Skeletal muscle tissue (tissue), 3 donors: ENCODE measurements at regions not wholly inside any gene's neighbourhood (a gene's known extent, or its start where the extent isn't known, plus 50 kb on each side); places are given as distances from the start of the nearest gene placed in this dataset.

Experiments
- H3K27ac ChIP-seq: one replicate; pipeline ENCODE4 v1.7.0; 2013; ENCODE audit warnings: mild to moderate bottlenecking, low read depth, low read length, inconsistent platforms
- H3K27me3 ChIP-seq, 3 donors: one replicate each; pipeline ENCODE4 v1.7.0; 2013; ENCODE audit warnings: low read length in 3 of 3; ENCODE audit not compliant: control insufficient read depth in 3 of 3, insufficient read depth in 3 of 3
- H3K36me3 ChIP-seq, 3 donors: one replicate each; pipeline ENCODE4 v1.7.0; 2013; ENCODE audit warnings: low read length in 3 of 3; ENCODE audit not compliant: control insufficient read depth in 3 of 3, insufficient read depth in 3 of 3
- H3K4me1 ChIP-seq, 3 donors: one replicate each; pipeline ENCODE4 v1.7.0; 2013; ENCODE audit warnings: low read length in 3 of 3, mild to moderate bottlenecking in 3 of 3; ENCODE audit not compliant: control insufficient read depth in 3 of 3, insufficient read depth in 3 of 3
- H3K4me3 ChIP-seq, 3 donors: one replicate each; pipeline ENCODE4 v1.7.0; 2013; ENCODE audit warnings: low read length in 3 of 3
- H3K9ac ChIP-seq, 3 donors: one replicate each; pipeline ENCODE4 v1.7.0; 2013; ENCODE audit warnings: low read length in 3 of 3, mild to moderate bottlenecking in 3 of 3, moderate library complexity in 2 of 3, low read depth in 1 of 3
- H3K9me3 ChIP-seq, 3 donors: one replicate each; pipeline ENCODE4 v1.7.0; 2013; ENCODE audit warnings: low read length in 3 of 3; ENCODE audit not compliant: control insufficient read depth in 3 of 3
- donor health status: Osteomylitis.

DNA sequence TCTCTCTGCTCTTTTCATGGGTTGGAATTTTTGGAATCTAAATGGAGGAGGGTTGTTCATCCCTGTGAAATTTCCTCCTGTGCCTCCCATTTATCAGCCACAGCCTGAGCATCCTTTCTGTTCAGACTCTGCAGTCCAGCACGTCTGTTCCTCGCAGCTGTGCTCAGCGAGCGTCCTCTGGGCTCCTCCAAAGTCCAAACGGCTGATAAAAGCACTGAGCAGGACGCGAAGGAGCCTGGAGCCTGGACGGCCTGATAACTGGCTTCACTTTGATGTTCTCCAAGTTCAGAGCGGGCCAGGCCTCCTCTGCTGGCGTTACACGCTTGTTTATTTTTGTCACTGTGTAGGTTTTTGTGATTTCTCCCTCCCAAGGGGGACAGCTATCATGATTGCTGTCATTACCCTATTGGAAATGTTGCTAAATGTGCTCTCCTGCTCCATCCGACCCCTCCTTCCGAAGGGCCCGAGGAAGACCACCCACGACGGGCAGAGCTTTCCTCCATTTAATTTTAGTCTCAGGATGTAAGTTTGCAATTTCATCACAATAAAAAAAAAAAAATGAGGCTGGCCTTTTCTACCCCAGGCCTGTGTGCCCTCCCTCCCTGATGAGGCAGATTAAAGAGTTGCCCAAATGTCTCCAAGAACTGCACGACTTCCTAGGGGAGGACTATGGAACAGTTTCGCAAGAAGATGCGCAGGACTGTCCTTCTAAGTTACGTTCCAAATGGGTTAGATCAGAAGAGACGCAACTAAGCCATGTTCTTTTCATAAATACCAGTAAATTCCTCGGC, 290.5 kb upstream of the FOXF1 start:
- H3K9ac ChIP-seq = no peak overlapping the region
- peaks cover 40 to 62% (median 46%) of the 10 kb centered on the region in 3 donors for H3K27me3 ChIP-seq
- no peaks in the 10 kb centered on the region for H3K36me3 ChIP-seq
- no peak overlapping the region for H3K4me3 ChIP-seq
- H3K4me1 ChIP-seq = peaks cover 0 to 4% (median 4%) of the 10 kb centered on the region in 3 donors
- H3K9me3 ChIP-seq = no peaks in the 10 kb centered on the region
- no peak overlapping the region for H3K27ac ChIP-seq

DNA sequence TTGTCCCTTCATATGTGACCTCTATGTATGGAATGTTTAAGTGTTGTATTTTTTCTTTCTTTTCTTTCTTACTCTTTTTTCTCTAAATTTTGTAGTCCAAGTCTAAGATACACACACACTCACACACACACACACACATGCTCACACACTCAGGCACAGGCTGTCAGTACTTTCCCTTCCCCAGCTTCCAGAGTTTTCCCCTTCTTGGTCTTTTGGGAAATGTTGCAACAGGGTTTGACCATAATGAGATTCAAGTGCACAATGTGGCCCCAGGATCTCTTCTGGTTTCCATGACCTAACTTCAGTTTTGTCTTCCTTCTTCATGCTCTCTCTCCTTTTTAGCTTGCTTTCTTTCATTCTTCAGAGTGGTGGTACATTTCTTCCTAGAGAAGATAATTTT, 289.8 kb upstream of the FOXF1 start:
- Histone ChIP-seq H3K4me3 (no peak overlapping the region), H3K27ac (no peak overlapping the region), H3K4me1 (peaks cover 0 to under 1% (median 0%) of the 10 kb centered on the region in 3 donors), H3K9me3 (no peaks in the 10 kb centered on the region), H3K9ac (no peak overlapping the region), H3K27me3 (peaks cover 35 to 56% (median 49%) of the 10 kb centered on the region in 3 donors), H3K36me3 (no peaks in the 10 kb centered on the region)

DNA sequence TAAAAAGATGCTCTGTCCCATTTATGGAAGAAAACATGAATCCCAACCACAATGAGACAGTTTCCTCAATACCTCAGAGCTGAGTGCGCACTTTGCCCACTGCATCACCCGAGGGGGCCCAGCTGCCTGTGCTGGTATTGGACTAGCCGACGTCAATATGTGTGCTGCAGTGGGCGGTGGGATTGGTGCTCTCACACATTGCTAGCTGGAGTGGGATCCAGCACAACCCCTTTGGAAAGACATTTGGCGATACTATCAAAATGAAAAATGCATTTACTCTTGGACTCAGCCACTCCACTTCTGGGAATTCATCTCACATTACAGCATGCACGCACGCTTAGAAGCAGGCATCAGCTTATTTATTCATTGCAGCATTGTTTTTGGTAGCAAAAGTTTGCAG, 289.2 kb upstream of the FOXF1 start:
- Histone ChIP-seq H3K9me3 (no peaks in the 10 kb centered on the region), H3K27me3 (peaks cover 33 to 56% (median 45%) of the 10 kb centered on the region in 3 donors), H3K27ac (no peak overlapping the region), H3K9ac (no peak overlapping the region), H3K4me1 (no peaks in the 10 kb centered on the region), H3K4me3 (no peak overlapping the region), H3K36me3 (no peaks in the 10 kb centered on the region)

DNA sequence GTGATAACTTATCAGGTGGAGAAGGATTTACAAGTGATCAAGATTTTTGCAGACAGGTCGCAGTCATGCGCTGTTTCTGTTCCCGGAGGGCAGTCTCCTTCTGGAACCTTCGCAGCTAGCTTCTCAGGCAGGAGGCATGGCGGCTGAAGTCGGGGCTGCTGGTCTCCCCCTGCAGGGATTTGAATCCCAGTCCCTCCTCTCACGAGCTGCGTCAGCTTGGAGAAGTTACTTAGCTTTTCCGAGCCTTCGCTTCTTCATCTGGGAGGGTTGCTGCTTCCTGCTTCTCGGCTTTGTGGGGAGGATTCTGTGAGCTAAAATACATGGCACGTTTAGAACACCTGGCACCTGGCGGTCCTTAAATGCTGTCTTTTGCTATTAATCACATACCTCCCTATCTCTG, 287.8 kb upstream of the FOXF1 start:
- Histone ChIP-seq H3K4me3 (no peak overlapping the region), H3K9ac (no peak overlapping the region), H3K4me1 (no peaks in the 10 kb centered on the region), H3K9me3 (no peaks in the 10 kb centered on the region), H3K27ac (no peak overlapping the region), H3K36me3 (no peaks in the 10 kb centered on the region), H3K27me3 (peaks cover 38 to 55% (median 43%) of the 10 kb centered on the region in 3 donors)

DNA sequence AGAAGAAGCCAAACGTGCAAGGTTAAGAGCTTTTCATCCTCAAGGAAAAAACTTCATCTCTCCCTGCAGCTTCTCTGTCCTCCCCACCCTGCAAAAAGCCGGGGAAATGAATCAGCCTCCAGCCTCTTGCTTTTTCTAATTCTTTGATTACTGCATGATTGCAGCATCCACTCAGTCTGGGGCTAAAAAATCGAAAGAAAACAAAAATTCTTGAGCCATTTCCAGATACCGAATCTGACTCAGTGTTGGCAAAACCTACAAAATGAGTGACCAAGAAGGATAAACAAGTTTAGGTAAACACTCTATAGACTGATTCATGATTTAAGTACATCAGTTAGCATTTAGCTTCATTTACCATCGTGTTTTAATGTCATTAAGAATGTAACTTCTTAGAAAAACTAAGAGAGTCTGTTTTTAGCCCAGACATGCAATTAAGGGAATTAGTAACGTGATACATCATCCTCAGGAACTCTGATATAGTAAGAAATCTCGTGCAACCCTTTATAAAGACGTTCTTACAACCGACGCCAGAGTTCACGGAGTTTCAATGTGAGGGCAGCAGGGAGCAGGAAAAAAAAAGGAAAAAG, 287.3 kb upstream of the FOXF1 start:
- Histone ChIP-seq H3K9me3 (no peaks in the 10 kb centered on the region), H3K36me3 (no peaks in the 10 kb centered on the region), H3K27ac (no peak overlapping the region), H3K27me3 (peaks cover 37 to 56% (median 46%) of the 10 kb centered on the region in 3 donors), H3K4me3 (no peak overlapping the region), H3K4me1 (no peaks in the 10 kb centered on the region), H3K9ac (no peak overlapping the region)

DNA sequence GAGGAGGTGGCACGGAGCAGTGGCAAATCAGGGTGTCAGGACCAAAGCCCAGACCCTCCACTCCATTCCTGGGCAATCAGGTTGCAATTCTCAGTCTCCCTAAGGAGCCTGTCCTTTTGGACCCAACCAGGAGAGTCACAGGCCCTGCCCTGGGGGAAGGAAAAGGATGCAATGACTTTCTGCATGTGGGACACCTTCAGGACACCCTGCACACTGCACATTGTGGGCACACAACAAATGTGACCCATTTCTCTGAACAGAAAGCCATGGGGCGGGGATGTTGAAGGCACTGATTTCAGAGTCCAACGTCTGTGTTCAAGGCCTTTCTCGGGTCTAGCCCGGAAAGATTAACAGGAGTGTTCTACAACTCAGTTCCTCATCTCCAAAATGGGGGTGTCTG, 286.2 kb upstream of the FOXF1 start:
- H3K36me3 ChIP-seq = no peaks in the 10 kb centered on the region
- H3K27me3 ChIP-seq = peaks cover 32 to 54% (median 42%) of the 10 kb centered on the region in 3 donors
- H3K4me1 ChIP-seq = no peaks in the 10 kb centered on the region
- H3K27ac ChIP-seq = no peak overlapping the region
- H3K4me3 ChIP-seq = no peak overlapping the region
- no peaks in the 10 kb centered on the region for H3K9me3 ChIP-seq
- no peak overlapping the region for H3K9ac ChIP-seq

DNA sequence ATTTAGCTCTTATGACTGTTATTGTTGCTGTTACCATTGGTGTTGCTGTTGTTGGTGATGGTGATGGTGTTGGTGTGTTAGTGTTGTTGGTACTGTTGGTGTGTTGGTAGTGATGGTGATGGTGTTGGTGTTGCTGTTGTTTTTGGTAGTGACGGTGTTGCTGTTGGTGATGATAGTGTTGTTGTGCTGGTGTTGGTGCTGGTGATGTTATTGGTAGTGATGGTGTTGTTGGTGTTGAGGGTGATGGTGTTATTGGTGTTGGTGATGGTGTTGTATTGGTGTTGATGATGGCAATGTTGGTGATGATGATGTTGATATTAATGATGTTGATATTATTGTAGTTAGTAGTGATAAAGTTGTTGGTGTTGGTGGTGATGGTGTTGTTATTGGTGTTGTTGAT, 285.7 kb upstream of the FOXF1 start:
- Histone ChIP-seq H3K4me3 (no peak overlapping the region), H3K27ac (no peak overlapping the region), H3K9me3 (no peaks in the 10 kb centered on the region), H3K36me3 (no peaks in the 10 kb centered on the region), H3K4me1 (no peaks in the 10 kb centered on the region), H3K9ac (no peak overlapping the region), H3K27me3 (peaks cover 35 to 56% (median 41%) of the 10 kb centered on the region in 3 donors)

DNA sequence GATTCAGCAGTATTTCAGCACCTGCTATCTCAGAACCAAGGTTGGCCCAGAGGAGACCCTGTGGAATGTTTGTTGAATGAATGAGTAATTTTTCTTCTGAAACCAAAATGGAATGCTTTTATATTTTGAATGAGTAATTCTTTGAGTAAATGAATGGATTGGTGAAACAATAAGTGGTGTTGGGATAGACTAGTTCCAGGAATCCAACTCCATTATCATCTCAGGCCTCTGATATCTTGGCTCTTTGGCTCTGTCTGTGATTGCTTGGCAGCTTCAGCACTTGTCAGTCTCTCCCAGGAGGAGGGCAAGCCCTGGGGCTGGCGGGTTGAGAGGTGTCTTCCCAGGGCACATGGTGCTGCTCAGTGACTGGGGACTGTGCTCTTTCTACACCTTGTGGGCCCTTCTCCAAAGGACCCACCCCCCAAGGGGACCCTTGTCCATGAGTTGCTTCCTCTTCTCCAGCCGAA, 284.4 kb upstream of the FOXF1 start:
- no peak overlapping the region for H3K4me3 ChIP-seq
- peaks cover 37 to 45% (median 40%) of the 10 kb centered on the region in 3 donors for H3K27me3 ChIP-seq
- no peak overlapping the region for H3K27ac ChIP-seq
- peaks cover 0 to under 1% (median 0%) of the 10 kb centered on the region in 3 donors for H3K9me3 ChIP-seq
- no peaks in the 10 kb centered on the region for H3K36me3 ChIP-seq
- H3K4me1 ChIP-seq = no peaks in the 10 kb centered on the region
- H3K9ac ChIP-seq = no peak overlapping the region

DNA sequence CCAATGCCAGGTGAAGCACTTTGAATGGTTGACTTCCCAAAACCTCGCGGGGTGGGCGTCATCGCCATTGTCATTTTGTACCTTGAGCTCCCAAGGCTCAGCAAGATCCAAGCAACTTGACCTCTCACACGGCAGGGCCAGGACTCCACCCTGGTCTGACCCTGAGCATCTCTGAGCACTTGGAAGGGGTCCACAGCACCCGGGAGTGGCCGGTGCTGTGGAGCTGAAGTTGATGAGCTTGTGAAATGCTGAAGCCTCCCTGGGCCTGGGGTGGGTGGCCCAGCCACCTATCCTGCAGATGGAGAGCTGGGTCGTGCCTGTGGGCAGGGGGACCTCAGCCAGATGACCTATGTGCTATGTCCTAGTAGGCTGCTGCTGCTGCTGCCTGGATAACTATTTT, 283.3 kb upstream of the FOXF1 start:
- Histone ChIP-seq H3K4me1 (no peaks in the 10 kb centered on the region), H3K27ac (no peak overlapping the region), H3K27me3 (peaks cover 35 to 44% (median 43%) of the 10 kb centered on the region in 3 donors), H3K9ac (no peak overlapping the region), H3K9me3 (peaks cover 0 to 2% (median 0%) of the 10 kb centered on the region in 3 donors), H3K36me3 (no peaks in the 10 kb centered on the region), H3K4me3 (no peak overlapping the region)

DNA sequence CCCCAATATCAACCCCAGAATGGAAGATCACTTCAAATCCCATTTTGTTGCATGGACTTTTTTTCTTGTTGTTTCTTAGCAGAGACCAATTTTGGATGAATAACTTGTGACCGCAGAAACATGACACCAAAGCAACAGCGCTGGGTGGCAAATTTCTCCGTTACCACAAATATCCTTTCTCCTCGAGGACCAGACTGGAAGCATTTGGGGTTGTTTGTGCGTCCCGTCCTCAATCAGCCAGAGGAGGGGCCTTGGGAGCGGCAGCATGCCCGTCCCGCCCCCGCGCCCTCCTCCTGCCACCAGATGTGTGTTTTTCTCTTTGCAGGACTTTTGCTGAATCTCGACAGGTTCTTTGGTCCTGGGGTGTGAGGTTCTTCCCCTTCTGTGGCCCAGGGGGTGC, 282.5 kb upstream of the FOXF1 start:
- Histone ChIP-seq H3K27ac (no peak overlapping the region), H3K4me3 (no peak overlapping the region), H3K36me3 (no peaks in the 10 kb centered on the region), H3K4me1 (no peaks in the 10 kb centered on the region), H3K9ac (no peak overlapping the region), H3K27me3 (peaks cover 37 to 46% (median 43%) of the 10 kb centered on the region in 3 donors), H3K9me3 (peaks cover 0 to 2% (median 0%) of the 10 kb centered on the region in 3 donors)
